IPS-20b (cell line): ENCODE measurements at regions not wholly inside any gene's neighbourhood (a gene's known extent, or its start where the extent isn't known, plus 50 kb on each side); places are given as distances from the start of the nearest gene placed in this dataset.

Source experiments
- H3K27ac ChIP-seq: one replicate; pipeline ENCODE4 v1.5.1; 2013; ENCODE audit warnings: low read length
- H3K27me3 ChIP-seq: 2 replicates; pipeline ENCODE4 v1.6.1; 2013; ENCODE audit warnings: mild to moderate bottlenecking, low read length, inconsistent platforms; ENCODE audit not compliant: insufficient read depth
- H3K36me3 ChIP-seq: 2 replicates; pipeline ENCODE4 v1.6.1; 2013; ENCODE audit warnings: low read depth, mild to moderate bottlenecking, inconsistent platforms, low read length, moderate library complexity; ENCODE audit not compliant: insufficient read depth
- H3K4me1 ChIP-seq: 2 replicates; pipeline ENCODE4 v1.6.1; 2013; ENCODE audit warnings: mild to moderate bottlenecking, control low read depth, inconsistent platforms, low read length, moderate library complexity; ENCODE audit not compliant: insufficient read depth
- H3K4me3 ChIP-seq: 2 replicates; pipeline ENCODE4 v1.5.1; 2013; ENCODE audit warnings: mild to moderate bottlenecking, low read length, inconsistent platforms
- H3K9ac ChIP-seq: 2 replicates; pipeline ENCODE4 v1.6.1; 2013; ENCODE audit warnings: low read depth, mild to moderate bottlenecking, inconsistent platforms, low read length, moderate library complexity
- H3K9me3 ChIP-seq: 2 replicates; pipeline ENCODE4 v1.6.1; 2013; ENCODE audit warnings: mild to moderate bottlenecking, low read depth, low read length, inconsistent platforms; ENCODE audit not compliant: insufficient read depth

DNA sequence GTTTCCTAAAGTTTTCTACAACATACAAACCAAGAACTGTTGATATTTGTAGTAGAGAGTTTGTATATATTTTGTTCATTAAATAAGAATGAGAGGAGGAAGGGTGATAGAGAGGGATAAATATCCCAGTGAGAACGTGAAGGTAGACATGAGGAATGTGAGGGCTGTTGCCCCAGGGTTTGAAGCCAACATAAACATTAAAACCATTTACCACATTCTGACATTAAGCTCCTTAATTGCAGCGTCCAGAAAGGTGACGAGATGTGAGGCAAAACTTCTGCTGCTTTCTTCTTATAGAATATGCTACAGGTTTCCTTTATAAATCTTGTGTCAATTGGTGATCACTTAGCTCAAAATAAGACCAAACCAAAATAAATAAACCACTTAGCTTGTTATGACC, 267.8 kb upstream of the CNTN4 start:
- no peak overlapping the region for H3K4me3 ChIP-seq
- no peaks in the 10 kb centered on the region for H3K4me1 ChIP-seq
- no peaks in the 10 kb centered on the region for H3K27me3 ChIP-seq
- no peaks in the 10 kb centered on the region for H3K9me3 ChIP-seq
- H3K36me3 ChIP-seq: no peaks in the 10 kb centered on the region
- H3K9ac ChIP-seq: no peak overlapping the region
- no peak overlapping the region for H3K27ac ChIP-seq

DNA sequence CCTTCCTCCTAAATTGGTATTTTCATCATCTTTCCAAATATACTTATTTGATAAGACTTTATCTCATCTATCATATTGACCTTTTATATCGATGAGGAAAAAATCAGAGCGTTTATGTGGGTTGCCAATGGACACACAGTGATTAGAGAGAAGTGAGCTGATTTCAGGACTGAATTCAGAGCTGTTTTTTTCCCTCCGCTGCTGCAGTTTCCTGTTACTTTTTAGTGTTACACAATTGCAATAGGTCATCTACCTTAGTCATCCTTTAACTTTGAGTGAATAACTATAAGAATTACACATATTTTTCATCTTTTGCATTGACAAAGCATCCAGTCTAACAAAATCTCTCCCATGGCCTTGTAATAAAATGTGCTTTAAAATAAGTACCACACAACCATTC, 266.3 kb upstream of the CNTN4 start:
- no peak overlapping the region for H3K4me3 ChIP-seq
- H3K9ac ChIP-seq: no peak overlapping the region
- H3K27ac ChIP-seq: no peak overlapping the region
- no peaks in the 10 kb centered on the region for H3K36me3 ChIP-seq
- no peaks in the 10 kb centered on the region for H3K9me3 ChIP-seq
- H3K4me1 ChIP-seq: no peaks in the 10 kb centered on the region
- no peaks in the 10 kb centered on the region for H3K27me3 ChIP-seq

GRCh38 chr3:1843111-1843510, 255.6 kb upstream of the CNTN4 start:
- Histone ChIP-seq H3K9me3 (no peaks in the 10 kb centered on the region), H3K4me3 (no peak overlapping the region), H3K9ac (no peak overlapping the region), H3K36me3 (no peaks in the 10 kb centered on the region), H3K4me1 (no peaks in the 10 kb centered on the region), H3K27me3 (no peaks in the 10 kb centered on the region), H3K27ac (no peak overlapping the region)

DNA sequence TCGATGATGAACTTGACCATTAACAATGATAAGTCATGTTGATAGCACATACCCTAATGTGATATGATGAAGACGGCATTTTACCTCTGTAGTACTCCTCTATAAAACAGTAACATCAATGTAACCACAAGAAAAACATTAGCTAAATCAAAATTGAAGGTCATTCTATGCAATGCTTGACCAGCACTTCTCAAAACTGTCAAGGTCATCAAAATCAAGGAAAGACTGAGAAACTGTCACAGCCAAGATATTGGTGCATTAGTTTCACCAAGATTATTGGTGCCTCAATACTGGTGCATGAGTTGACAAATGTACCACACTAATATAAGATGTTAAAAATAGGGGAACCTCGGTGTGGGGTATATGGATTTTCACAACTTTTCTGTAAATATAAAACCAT, 251.1 kb upstream of the CNTN4 start:
- H3K4me3 ChIP-seq: no peak overlapping the region
- H3K4me1 ChIP-seq: no peaks in the 10 kb centered on the region
- no peak overlapping the region for H3K27ac ChIP-seq
- H3K9me3 ChIP-seq: no peaks in the 10 kb centered on the region
- H3K36me3 ChIP-seq: no peaks in the 10 kb centered on the region
- no peaks in the 10 kb centered on the region for H3K27me3 ChIP-seq
- H3K9ac ChIP-seq: no peak overlapping the region

- Histone ChIP-seq H3K9ac (no peak overlapping the region), H3K9me3 (no peaks in the 10 kb centered on the region), H3K4me3 (no peak overlapping the region), H3K36me3 (no peaks in the 10 kb centered on the region), H3K27me3 (no peaks in the 10 kb centered on the region), H3K4me1 (no peaks in the 10 kb centered on the region), H3K27ac (no peak overlapping the region)
Measured at GRCh38 chr3:1848935-1849334, 249.7 kb upstream of the CNTN4 start.

DNA sequence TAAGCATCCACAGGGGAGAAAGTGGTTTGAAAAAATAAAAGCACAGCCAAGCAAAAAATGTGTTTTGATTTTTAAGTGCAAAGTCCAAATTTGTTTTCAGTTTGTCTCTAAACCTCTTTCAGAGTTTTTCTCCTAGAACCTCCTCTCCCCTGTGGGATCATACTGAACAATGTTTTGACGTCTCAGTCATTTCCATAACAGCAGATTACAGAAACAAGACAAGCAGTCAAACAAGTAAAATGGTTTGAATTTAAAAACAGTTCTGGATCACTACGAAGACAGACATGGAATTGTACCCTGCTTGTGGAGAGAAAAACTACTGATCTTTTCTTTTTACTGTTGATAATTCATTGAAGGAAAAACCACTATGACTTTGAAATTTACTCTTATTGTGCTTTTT, 245.7 kb upstream of the CNTN4 start:
- no peak overlapping the region for H3K27ac ChIP-seq
- no peaks in the 10 kb centered on the region for H3K4me1 ChIP-seq
- no peaks in the 10 kb centered on the region for H3K9me3 ChIP-seq
- H3K9ac ChIP-seq: no peak overlapping the region
- H3K36me3 ChIP-seq: no peaks in the 10 kb centered on the region
- no peaks in the 10 kb centered on the region for H3K27me3 ChIP-seq
- H3K4me3 ChIP-seq: no peak overlapping the region

DNA sequence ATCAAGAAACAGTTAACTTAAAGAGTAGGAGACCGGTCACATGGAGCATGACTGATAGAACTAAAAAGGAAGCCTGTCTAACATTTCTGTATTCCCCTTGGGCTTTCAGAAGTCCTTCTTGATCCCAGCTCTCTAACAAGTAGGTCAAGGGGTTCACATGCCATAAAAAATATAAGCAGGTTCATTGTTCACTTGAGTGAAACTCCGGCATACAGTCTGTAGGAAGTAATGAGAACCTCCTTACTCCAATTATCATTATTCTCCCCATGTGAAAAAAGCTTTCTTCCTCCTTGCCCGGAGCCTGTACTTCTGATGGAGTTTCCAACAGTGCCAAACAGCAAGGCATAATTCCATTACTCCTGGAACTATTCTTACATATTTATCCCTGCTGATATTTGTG, 242.8 kb upstream of the CNTN4 start:
- no peak overlapping the region for H3K9ac ChIP-seq
- H3K36me3 ChIP-seq: no peaks in the 10 kb centered on the region
- H3K4me3 ChIP-seq: no peak overlapping the region
- no peaks in the 10 kb centered on the region for H3K4me1 ChIP-seq
- no peaks in the 10 kb centered on the region for H3K27me3 ChIP-seq
- no peaks in the 10 kb centered on the region for H3K9me3 ChIP-seq
- H3K27ac ChIP-seq: no peak overlapping the region

- Histone ChIP-seq H3K9me3 (no peaks in the 10 kb centered on the region), H3K9ac (no peak overlapping the region), H3K27me3 (no peaks in the 10 kb centered on the region), H3K4me1 (no peaks in the 10 kb centered on the region), H3K36me3 (no peaks in the 10 kb centered on the region), H3K27ac (no peak overlapping the region), H3K4me3 (no peak overlapping the region)
Measured at GRCh38 chr3:1870738-1871137, 227.9 kb upstream of the CNTN4 start.

- no peak overlapping the region for H3K27ac ChIP-seq
- no peaks in the 10 kb centered on the region for H3K27me3 ChIP-seq
- peaks cover 4% of the 10 kb centered on the region; the same call in 1 of the 2 replicates for H3K9me3 ChIP-seq
- no peaks in the 10 kb centered on the region for H3K36me3 ChIP-seq
- no peaks in the 10 kb centered on the region for H3K4me1 ChIP-seq
- H3K9ac ChIP-seq: no peak overlapping the region
- H3K4me3 ChIP-seq: no peak overlapping the region
Measured at GRCh38 chr3:1883534-1883933, 215.1 kb upstream of the CNTN4 start.

GRCh38 chr3:1892459-1892858, 206.2 kb upstream of the CNTN4 start:
- no peaks in the 10 kb centered on the region for H3K4me1 ChIP-seq
- no peak overlapping the region for H3K4me3 ChIP-seq
- no peak overlapping the region for H3K27ac ChIP-seq
- no peaks in the 10 kb centered on the region for H3K27me3 ChIP-seq
- H3K9ac ChIP-seq: no peak overlapping the region
- no peaks in the 10 kb centered on the region for H3K36me3 ChIP-seq
- peaks cover 50% of the 10 kb centered on the region for H3K9me3 ChIP-seq

GRCh38 chr3:1902416-1902815, 196.2 kb upstream of the CNTN4 start:
- H3K27ac ChIP-seq: no peak overlapping the region
- no peaks in the 10 kb centered on the region for H3K36me3 ChIP-seq
- no peak overlapping the region for H3K9ac ChIP-seq
- H3K4me3 ChIP-seq: no peak overlapping the region
- no peaks in the 10 kb centered on the region for H3K4me1 ChIP-seq
- H3K27me3 ChIP-seq: no peaks in the 10 kb centered on the region; the same call in 1 of the 2 replicates
- no peaks in the 10 kb centered on the region for H3K9me3 ChIP-seq

DNA sequence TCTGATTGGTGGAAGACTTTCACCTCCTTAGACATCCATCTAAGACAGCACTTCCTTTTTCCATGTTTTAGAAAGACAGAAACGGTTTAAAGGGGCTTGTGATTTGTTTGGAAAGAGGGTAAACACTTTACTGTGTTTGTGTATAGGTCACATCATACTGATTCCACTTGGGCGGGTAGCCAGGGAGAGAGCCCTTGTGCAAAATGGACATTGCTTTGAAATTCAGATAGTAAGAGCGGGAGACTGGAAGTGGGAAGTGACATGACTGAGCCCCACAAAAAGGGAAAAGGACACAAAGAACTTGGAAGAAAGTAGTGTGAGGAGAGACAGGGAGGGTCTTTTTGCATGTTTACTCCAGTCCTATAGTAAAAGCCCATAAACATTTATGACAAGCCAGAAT, 195.6 kb upstream of the CNTN4 start:
- Histone ChIP-seq H3K4me1 (no peaks in the 10 kb centered on the region), H3K9ac (no peak overlapping the region), H3K27me3 (no peaks in the 10 kb centered on the region; the same call in 1 of the 2 replicates), H3K27ac (no peak overlapping the region), H3K36me3 (no peaks in the 10 kb centered on the region), H3K9me3 (no peaks in the 10 kb centered on the region), H3K4me3 (no peak overlapping the region)

DNA sequence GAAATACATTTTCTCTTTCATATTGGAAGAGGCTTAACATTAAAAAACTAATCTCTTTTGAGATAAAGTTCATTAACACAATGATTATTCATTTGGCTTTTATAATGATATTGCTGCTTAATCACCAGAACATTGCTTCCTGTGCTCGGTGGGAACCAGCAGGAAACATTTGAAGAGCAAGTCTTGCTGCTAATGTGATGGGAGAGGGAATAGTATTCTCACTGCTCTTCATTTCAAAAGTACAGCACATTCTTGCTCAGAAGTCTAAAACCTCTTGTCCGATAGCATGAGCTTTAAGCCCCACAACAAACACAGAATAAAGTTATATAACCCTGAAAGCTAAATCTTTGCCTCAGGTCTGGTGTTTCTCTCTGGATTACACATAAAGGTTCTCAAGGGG, 190.8 kb upstream of the CNTN4 start:
- no peaks in the 10 kb centered on the region; the same call in 1 of the 2 replicates for H3K27me3 ChIP-seq
- no peaks in the 10 kb centered on the region for H3K9me3 ChIP-seq
- H3K27ac ChIP-seq: no peak overlapping the region
- H3K36me3 ChIP-seq: no peaks in the 10 kb centered on the region
- H3K9ac ChIP-seq: no peak overlapping the region
- no peaks in the 10 kb centered on the region for H3K4me1 ChIP-seq
- no peak overlapping the region for H3K4me3 ChIP-seq
